SK-N-SH (cell line): ENCODE measurements at regions not wholly inside any gene's neighbourhood (a gene's known extent, or its start where the extent isn't known, plus 50 kb on each side); places are given as distances from the start of the nearest gene placed in this dataset.

Experiments
- CTCF ChIA-PET: fragments of 300-600, 350-600 bp; formaldehyde crosslinking; extraction: SDS; loops from one replicate; lab custom pipeline; 2021; lab: Yijun Ruan, JAX
- POLR2A ChIA-PET: fragments of 350-600 bp; sonication (Branson Sonifier 250); formaldehyde crosslinking; extraction: SDS; loops from one replicate; lab custom pipeline; 2020; ENCODE audit warnings: antibody characterized with exemption, inconsistent platforms; lab: Yijun Ruan, JAX
- DNase-seq: peaks from one replicate; pipeline ENCODE4 v3.0.0; 2012
- H2AFZ ChIP-seq: fragments of 200-600 bp; sonication (generic); 2 replicates; pipeline ENCODE4 v1.8.1; 2016; ENCODE audit warnings: antibody characterized with exemption, mild to moderate bottlenecking, low read depth
- H3F3A ChIP-seq: fragments of 200-600 bp; sonication (generic); replicated peaks from 2 replicates; pipeline ENCODE3; 2016; ENCODE audit warnings: antibody characterized with exemption, mild to moderate bottlenecking; ENCODE audit not compliant: insufficient read depth
- H3K27ac ChIP-seq, 2 experiments: fragments of 200-500 bp in 1 of 2; fragments of 200-600 bp in 1 of 2; sonication (Bioruptor generic) in 1 of 2; sonication (generic), shearing (Covaris generic) in 1 of 2; 2 replicates each; pipeline versions ENCODE4 v1.5.1 to v1.6.1; 2014 to 2016; ENCODE audit warnings: low read depth in 2 of 2, inconsistent platforms in 1 of 2, low read length in 1 of 2, mild to moderate bottlenecking in 1 of 2, mixed read lengths in 1 of 2
- H3K27me3 ChIP-seq: fragments of 200-600 bp; sonication (generic), shearing (Covaris generic); 2 replicates; pipeline ENCODE4 v1.6.1; 2016; ENCODE audit warnings: mixed run types; ENCODE audit not compliant: insufficient read depth
- H3K36me3 ChIP-seq, 2 experiments: fragments of 200-500 bp in 1 of 2; fragments of 200-600 bp in 1 of 2; sonication (Bioruptor generic) in 1 of 2; sonication (generic) in 1 of 2; replicated peaks in 1 of 2; 2 replicates each; pipeline versions ENCODE3 to v1.5.1; 2014 to 2016; ENCODE audit warnings: low read length in 1 of 2, mild to moderate bottlenecking in 1 of 2; ENCODE audit not compliant: insufficient read depth in 2 of 2, control insufficient read depth in 1 of 2
- H3K4me1 ChIP-seq, 2 experiments: fragments of 200-500 bp in 1 of 2; fragments of 200-600 bp in 1 of 2; sonication (Bioruptor generic) in 1 of 2; sonication (generic), shearing (Covaris generic) in 1 of 2; 2 replicates each; pipeline versions ENCODE4 v1.5.1 to v1.6.1; 2014 to 2016; ENCODE audit warnings: low read depth in 1 of 2, low read length in 1 of 2, mixed run types in 1 of 2; ENCODE audit not compliant: insufficient read depth in 2 of 2, control insufficient read depth in 1 of 2
- H3K4me2 ChIP-seq: fragments of 200-600 bp; sonication (generic), shearing (Covaris generic); 2 replicates; pipeline ENCODE4 v1.6.1; 2017; ENCODE audit warnings: mixed run types
- H3K4me3 ChIP-seq, 2 experiments: fragments of 200-500 bp in 1 of 2; fragments of 200-600 bp in 1 of 2; sonication (Bioruptor generic) in 1 of 2; sonication (generic), shearing (Covaris generic) in 1 of 2; 2 replicates each; pipeline versions ENCODE4 v1.5.1 to v1.8.1; 2014 to 2016; ENCODE audit warnings: low read depth in 2 of 2, inconsistent platforms in 1 of 2, low read length in 1 of 2, mild to moderate bottlenecking in 1 of 2, mixed read lengths in 1 of 2, moderate library complexity in 1 of 2
- H3K79me2 ChIP-seq: fragments of 200-600 bp; sonication (generic); 2 replicates; pipeline ENCODE4 v1.8.1; 2017; ENCODE audit warnings: mild to moderate bottlenecking; ENCODE audit not compliant: insufficient read depth
- H3K9ac ChIP-seq: fragments of 200-600 bp; sonication (generic); 2 replicates; pipeline ENCODE4 v1.6.1; 2017; ENCODE audit warnings: mixed run types
- H3K9me2 ChIP-seq: fragments of 200-600 bp; sonication (generic); 2 replicates; pipeline ENCODE4 v1.6.1; 2017; ENCODE audit warnings: mixed run types
- H3K9me3 ChIP-seq: fragments of 200-600 bp; sonication (generic); 2 replicates; pipeline ENCODE4 v1.6.1; 2017; ENCODE audit warnings: mixed run types, mild to moderate bottlenecking, moderate library complexity
- H4K20me1 ChIP-seq: fragments of 200-600 bp; sonication (generic); 2 replicates; pipeline ENCODE4 v1.6.1; 2017; ENCODE audit warnings: mild to moderate bottlenecking, mixed run types; ENCODE audit not compliant: insufficient read depth
- GABPA ChIP-seq: IDR thresholded peaks from 2 replicates; pipeline ENCODE4 v1.4.0; 2012; ENCODE audit warnings: low read depth, mild to moderate bottlenecking
- GATA2 ChIP-seq: sonication (generic); formaldehyde crosslinking; IDR thresholded peaks from 2 replicates; pipeline ENCODE4 v1.5.0; 2020; ENCODE audit warnings: mild to moderate bottlenecking, missing genetic modification reagents
- JUND ChIP-seq: IDR thresholded peaks from 2 replicates; pipeline ENCODE4 v1.4.0; 2012
- MAX ChIP-seq: IDR thresholded peaks from 2 replicates; pipeline ENCODE4 v1.4.0; 2012; ENCODE audit warnings: low read depth
- MEF2A ChIP-seq: IDR thresholded peaks from 2 replicates; pipeline ENCODE4 v1.4.0; 2012; ENCODE audit warnings: low read depth, borderline replicate concordance
- MXI1 ChIP-seq: IDR thresholded peaks from 2 replicates; pipeline ENCODE4 v1.6.1; 2012; ENCODE audit warnings: mild to moderate bottlenecking, low read depth, low read length, improper control_type of control experiment
- POLR2AphosphoS5 ChIP-seq: IDR thresholded peaks from 2 replicates; pipeline ENCODE4 v1.6.1; 2012; ENCODE audit warnings: low read depth, low read length
- RAD21 ChIP-seq: IDR thresholded peaks from 2 replicates; pipeline ENCODE4 v1.6.1; 2012; ENCODE audit warnings: mild to moderate bottlenecking, low read length
- RCOR1 ChIP-seq: fragments of 150-350 bp; IDR thresholded peaks from 2 replicates; pipeline ENCODE4 v1.6.1; 2017; ENCODE audit warnings: antibody characterized with exemption, low read length
- REST ChIP-seq: IDR thresholded peaks from 2 replicates; pipeline ENCODE4 v1.6.1; 2012; ENCODE audit warnings: mild to moderate bottlenecking, low read depth, low read length, moderate library complexity
- SIN3A ChIP-seq: IDR thresholded peaks from 2 replicates; pipeline ENCODE4 v1.6.1; 2012; ENCODE audit warnings: low read depth, mild to moderate bottlenecking, low read length, moderate library complexity, borderline replicate concordance
- SMC3 ChIP-seq: IDR thresholded peaks from 2 replicates; pipeline ENCODE4 v1.6.1; 2012; ENCODE audit warnings: low read depth, low read length, improper control_type of control experiment
- TCF12 ChIP-seq: IDR thresholded peaks from 2 replicates; pipeline ENCODE4 v1.4.0; 2012
- USF1 ChIP-seq: IDR thresholded peaks from 2 replicates; pipeline ENCODE4 v1.4.0; 2012; ENCODE audit warnings: low read depth, borderline replicate concordance
- USF2 ChIP-seq: fragments of 150-350 bp; IDR thresholded peaks from 2 replicates; pipeline ENCODE4 v1.6.1; 2017; ENCODE audit warnings: antibody characterized with exemption, low read length, low read depth, borderline replicate concordance
- YY1 ChIP-seq: IDR thresholded peaks from 2 replicates; pipeline ENCODE4 v1.4.0; 2012; ENCODE audit warnings: low read depth, mild to moderate bottlenecking
- WGBS: methylation state at CpG from one replicate; pipeline ENCODE4 v1.1.6; 2017; ENCODE audit warnings: low lambda C conversion rate; 5-methylcytosine and 5-hydroxymethylcytosine counted together
- TF ChIP-seq, protein P1 (sequence below): IDR thresholded peaks from 2 replicates; pipeline ENCODE4; 2012

GRCh38 chr13:91199866-91200265, 147.6 kb upstream of the MIR17HG start:
- H3K4me1 ChIP-seq = no peaks in the 10 kb centered on the region
- H3K9me3 ChIP-seq = no peaks in the 10 kb centered on the region
- no peak overlapping the region for H3K4me3 ChIP-seq
- no peak for TF ChIP-seq SIN3A
- H4K20me1 ChIP-seq = no peaks in the 10 kb centered on the region
- H3K27me3 ChIP-seq = no peaks in the 10 kb centered on the region
- no peak overlapping the region for H3K4me2 ChIP-seq
- ChIA-PET POLR2A (no interaction called here), CTCF (no interaction called here)
- WGBS = 24% methylated on average over 1 of the region's 1 CpG
- DNase-seq = no peak
- H3K79me2 ChIP-seq = no peaks in the 10 kb centered on the region
- no peak overlapping the region for H3K9ac ChIP-seq
- H3K36me3 ChIP-seq = no peaks in the 10 kb centered on the region
- H2AFZ ChIP-seq = no peak overlapping the region
- H3K27ac ChIP-seq = no peak overlapping the region
- H3K9me2 ChIP-seq = no peaks in the 10 kb centered on the region
- H3F3A ChIP-seq = no peaks in the 10 kb centered on the region

DNA sequence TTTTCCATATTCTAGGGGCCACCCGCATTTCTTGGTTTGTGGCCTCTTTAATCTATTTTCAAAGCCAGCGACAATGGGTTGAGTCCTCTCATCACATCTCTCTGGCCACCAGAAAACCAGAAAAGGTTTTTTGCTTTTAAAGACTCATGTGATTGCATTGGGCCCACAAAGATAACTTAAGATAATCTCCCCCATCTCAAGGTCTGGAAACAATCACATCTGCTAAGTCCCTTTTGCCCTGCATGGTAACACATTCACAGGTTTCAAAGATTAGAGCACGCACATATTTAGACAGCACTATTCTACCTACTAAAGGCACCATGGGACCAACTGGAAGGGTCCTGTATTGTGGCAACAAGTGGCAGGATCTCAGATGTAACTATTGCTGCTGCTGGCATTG, 147.0 kb upstream of the MIR17HG start:
- DNase-seq = no peak
- TF ChIP-seq, protein P1, sequence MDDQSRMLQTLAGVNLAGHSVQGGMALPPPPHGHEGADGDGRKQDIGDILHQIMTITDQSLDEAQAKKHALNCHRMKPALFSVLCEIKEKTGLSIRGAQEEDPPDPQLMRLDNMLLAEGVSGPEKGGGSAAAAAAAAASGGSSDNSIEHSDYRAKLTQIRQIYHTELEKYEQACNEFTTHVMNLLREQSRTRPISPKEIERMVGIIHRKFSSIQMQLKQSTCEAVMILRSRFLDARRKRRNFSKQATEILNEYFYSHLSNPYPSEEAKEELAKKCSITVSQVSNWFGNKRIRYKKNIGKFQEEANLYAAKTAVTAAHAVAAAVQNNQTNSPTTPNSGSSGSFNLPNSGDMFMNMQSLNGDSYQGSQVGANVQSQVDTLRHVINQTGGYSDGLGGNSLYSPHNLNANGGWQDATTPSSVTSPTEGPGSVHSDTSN = no peak
- TF ChIP-seq GATA2 (CRISPR knock-in tag) = peak; percentile 43; the same call in 1 of the 2 replicates
- Histone ChIP-seq H4K20me1 (no peaks in the 10 kb centered on the region), H3K9me3 (no peaks in the 10 kb centered on the region), H3K4me3 (no peak overlapping the region), H3K79me2 (no peaks in the 10 kb centered on the region), H3K36me3 (no peaks in the 10 kb centered on the region), H3K27ac (no peak overlapping the region), H3K4me1 (no peaks in the 10 kb centered on the region), H2AFZ (no peak overlapping the region), H3F3A (no peaks in the 10 kb centered on the region), H3K9me2 (no peaks in the 10 kb centered on the region), H3K27me3 (no peaks in the 10 kb centered on the region), H3K4me2 (no peak overlapping the region), H3K9ac (no peak overlapping the region)
- CTCF ChIA-PET = interaction anchor here (1.7 kb wide), 1 partner anchor 15 kb away, joined by 4 read pairs; no protein-coding TSS in a partner anchor
- POLR2A ChIA-PET = no interaction called here
- WGBS = 80% methylated on average over 3 of the region's 3 CpGs

DNA sequence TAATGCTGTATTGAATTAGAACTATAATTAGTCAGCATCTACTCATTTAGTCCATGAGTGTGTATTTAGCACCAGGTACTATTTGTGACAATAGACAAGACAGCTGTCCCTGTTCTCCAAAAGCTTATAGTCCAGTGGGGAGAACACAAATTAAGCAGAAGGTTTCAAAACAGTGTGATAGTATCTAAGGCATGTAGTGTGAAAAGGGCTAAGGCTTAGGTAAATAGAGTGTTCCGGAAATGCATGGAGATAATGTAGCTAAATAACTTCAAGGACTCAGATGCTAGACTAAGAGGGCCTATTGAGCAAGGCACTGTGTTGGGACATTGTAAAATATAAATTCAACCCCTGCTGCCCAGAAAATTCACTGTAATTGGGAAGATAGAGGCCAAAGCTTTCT, 144.1 kb upstream of the MIR17HG start:
- Histone ChIP-seq H3K79me2 (no peaks in the 10 kb centered on the region), H3K9ac (no peak overlapping the region), H3K9me2 (no peaks in the 10 kb centered on the region), H3K4me3 (no peak overlapping the region), H2AFZ (no peak overlapping the region), H3F3A (no peaks in the 10 kb centered on the region), H3K36me3 (no peaks in the 10 kb centered on the region), H3K27ac (no peak overlapping the region), H3K4me1 (no peaks in the 10 kb centered on the region), H3K4me2 (no peak overlapping the region), H4K20me1 (no peaks in the 10 kb centered on the region), H3K27me3 (no peaks in the 10 kb centered on the region), H3K9me3 (no peaks in the 10 kb centered on the region)
- DNase-seq = no peak
- ChIA-PET CTCF (interaction anchor here (0.7 to 1.3 kb wide), 2 partner anchors 68 to 108 kb away, joined by 3 read pairs; no protein-coding TSS in a partner anchor), POLR2A (no interaction called here)
- WGBS = 74% methylated on average over 1 of the region's 1 CpG
- TF ChIP-seq MXI1 (no peak), YY1 (no peak), RCOR1 (no peak), GATA2 (CRISPR knock-in tag) (no peak), TCF12 (no peak), USF2 (no peak), JUND (no peak), MEF2A (no peak), MAX (no peak), GABPA (no peak), USF1 (no peak), RAD21 (no peak), SMC3 (no peak), REST (no peak), SIN3A (no peak), POLR2AphosphoS5 (no peak)
